ENCODE measurements at regions not wholly inside any gene's neighbourhood (a gene's known extent, or its start where the extent isn't known, plus 50 kb on each side); places are given as distances from the start of the nearest gene placed in this dataset.
"Not testable (repeated sequence)": the region's sequence is repeated elsewhere in the genome, so short reads cannot be mapped to it uniquely, and the experiment has no call there.

DNA sequence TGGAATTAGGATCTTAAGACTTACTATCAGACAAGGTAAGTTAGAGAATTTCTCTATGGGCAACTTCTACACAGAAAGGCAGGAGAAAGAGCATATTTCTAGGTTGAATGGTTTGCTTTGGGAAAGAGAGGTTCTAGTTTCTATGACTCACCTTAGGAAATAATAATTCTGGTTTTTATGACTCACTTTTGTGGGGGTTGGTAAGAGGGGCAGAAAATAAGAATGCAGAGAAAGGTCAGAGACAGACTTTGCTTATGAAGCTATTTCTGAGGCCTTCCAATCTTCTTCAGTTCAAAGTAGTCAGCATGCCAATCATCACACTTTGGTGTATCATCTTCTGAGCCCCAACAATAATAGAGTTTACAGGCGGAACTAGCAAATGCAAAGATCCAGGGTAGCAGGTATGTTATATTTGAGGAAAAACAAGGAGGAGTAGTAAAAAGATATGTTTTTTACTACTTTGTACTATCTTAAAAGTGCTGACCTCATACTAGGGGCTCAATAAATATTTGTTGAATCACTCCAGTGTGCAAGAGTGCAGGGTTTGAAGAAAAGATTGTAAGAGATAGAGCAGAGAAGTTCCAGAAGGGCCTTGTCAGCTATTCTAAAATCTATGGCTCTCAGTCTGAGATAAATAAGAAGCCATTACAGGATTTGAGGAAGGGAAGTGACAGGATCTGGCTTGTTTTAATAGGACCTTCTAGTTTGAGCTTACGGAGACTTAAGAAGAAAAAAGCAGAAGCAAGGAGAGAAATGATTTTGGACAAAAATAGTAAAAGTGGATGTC, 56.7 kb upstream of the LRFN5 start:
- no peak for TF ChIP-seq ZFX (IDR thresholded peaks at IDR 0.05; ENCODE audit: borderline replicate concordance)
- H3K27ac ChIP-seq = no peak overlapping the region

DNA sequence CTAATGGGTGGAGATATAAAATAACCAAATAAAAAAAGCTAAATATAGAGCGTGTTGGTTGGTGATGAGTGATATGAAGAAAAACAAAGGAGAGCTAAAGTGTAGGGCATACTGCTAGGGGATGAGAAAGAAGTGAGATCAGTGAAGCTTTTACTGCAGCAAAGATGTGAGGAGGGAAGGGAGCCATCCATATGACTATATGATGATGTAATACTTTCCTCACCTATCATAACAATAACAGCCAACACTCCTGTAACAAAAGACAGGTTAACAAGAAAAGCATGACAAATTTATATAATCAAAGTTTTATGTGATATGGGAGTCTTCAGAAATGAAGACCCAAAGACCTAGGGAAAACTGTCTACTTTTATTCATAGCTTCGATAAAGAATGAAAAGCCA, 57.4 kb upstream of the LRFN5 start:
- H3K27ac ChIP-seq = no peak overlapping the region
- TF ChIP-seq ZFX (IDR thresholded peaks at IDR 0.05; ENCODE audit: borderline replicate concordance) = no peak
- TF ChIP-seq, protein P1, sequence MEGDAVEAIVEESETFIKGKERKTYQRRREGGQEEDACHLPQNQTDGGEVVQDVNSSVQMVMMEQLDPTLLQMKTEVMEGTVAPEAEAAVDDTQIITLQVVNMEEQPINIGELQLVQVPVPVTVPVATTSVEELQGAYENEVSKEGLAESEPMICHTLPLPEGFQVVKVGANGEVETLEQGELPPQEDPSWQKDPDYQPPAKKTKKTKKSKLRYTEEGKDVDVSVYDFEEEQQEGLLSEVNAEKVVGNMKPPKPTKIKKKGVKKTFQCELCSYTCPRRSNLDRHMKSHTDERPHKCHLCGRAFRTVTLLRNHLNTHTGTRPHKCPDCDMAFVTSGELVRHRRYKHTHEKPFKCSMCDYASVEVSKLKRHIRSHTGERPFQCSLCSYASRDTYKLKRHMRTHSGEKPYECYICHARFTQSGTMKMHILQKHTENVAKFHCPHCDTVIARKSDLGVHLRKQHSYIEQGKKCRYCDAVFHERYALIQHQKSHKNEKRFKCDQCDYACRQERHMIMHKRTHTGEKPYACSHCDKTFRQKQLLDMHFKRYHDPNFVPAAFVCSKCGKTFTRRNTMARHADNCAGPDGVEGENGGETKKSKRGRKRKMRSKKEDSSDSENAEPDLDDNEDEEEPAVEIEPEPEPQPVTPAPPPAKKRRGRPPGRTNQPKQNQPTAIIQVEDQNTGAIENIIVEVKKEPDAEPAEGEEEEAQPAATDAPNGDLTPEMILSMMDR (IDR thresholded peaks at IDR 0.05) = no peak

GRCh38 chr14:41548666-41549065, 58.0 kb upstream of the LRFN5 start:
- no peak overlapping the region for H3K27ac ChIP-seq
- TF ChIP-seq ZFX (IDR thresholded peaks at IDR 0.05; ENCODE audit: borderline replicate concordance) = no peak
- TF ChIP-seq, protein P1 (IDR thresholded peaks at IDR 0.05) = no peak

GRCh38 chr14:41541333-41541732, 65.3 kb upstream of the LRFN5 start:
- H3K27ac ChIP-seq = no peak overlapping the region
- TF ChIP-seq, protein P1 (IDR thresholded peaks at IDR 0.05) = no peak
- TF ChIP-seq ZFX (IDR thresholded peaks at IDR 0.05; ENCODE audit: borderline replicate concordance) = no peak

GRCh38 chr14:41532255-41532654, 74.4 kb upstream of the LRFN5 start:
- no peak for TF ChIP-seq ZFX (IDR thresholded peaks at IDR 0.05; ENCODE audit: borderline replicate concordance)
- TF ChIP-seq, protein P1 (IDR thresholded peaks at IDR 0.05) = no peak

DNA sequence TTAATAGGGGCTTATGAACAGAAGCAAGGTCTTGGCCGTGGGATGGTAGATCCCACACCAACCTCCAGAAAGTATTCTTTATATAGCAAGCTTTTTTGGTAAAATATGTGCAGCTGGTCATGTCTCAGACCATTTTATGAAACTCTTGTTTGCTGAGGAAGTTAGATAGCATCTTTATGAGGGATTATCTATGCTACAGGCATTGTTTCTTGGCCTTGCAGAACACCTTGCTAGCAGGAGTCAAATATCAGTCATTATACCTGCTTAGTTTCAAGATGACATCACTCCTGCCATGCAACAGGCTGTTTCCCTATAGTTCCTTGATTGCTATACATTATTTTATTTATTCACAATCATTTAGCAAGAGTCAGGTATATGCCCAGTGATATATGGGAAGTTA, 84.8 kb upstream of the LRFN5 start:
- no peak overlapping the region for H3K27ac ChIP-seq
- TF ChIP-seq, protein P1 (IDR thresholded peaks at IDR 0.05) = no peak
- TF ChIP-seq ZFX (IDR thresholded peaks at IDR 0.05; ENCODE audit: borderline replicate concordance) = no peak

More at GRCh38 chr14:41532255-41532654, 74.4 kb upstream of the LRFN5 start:
- H3K27ac ChIP-seq = no peak overlapping the region

DNA sequence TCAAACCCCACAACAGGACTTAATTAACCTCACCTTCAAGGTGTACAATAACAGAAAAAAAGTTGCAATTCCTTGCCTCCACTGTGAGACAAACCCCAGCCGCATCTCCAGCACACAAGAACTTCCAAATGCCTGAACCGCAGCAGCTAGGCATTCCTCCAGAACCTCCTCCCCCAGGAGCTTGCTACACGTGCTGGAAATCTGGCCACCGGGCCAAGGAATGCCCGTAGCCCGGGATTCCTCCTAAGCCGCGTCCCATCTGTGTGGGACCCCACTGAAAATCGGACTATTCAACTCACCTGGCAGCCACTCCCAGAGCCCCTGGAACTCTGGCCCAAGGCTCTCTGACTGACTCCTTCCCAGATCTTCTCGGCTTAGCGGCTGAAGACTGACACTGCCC, 88.6 kb upstream of the LRFN5 start:
- not testable (repeated sequence) for H3K27ac ChIP-seq

- TF ChIP-seq ZFX (IDR thresholded peaks at IDR 0.05; ENCODE audit: borderline replicate concordance) = no peak
- TF ChIP-seq, protein P1 (IDR thresholded peaks at IDR 0.05) = no peak
- H3K27ac ChIP-seq = no peak overlapping the region
Measured at GRCh38 chr14:41506552-41506951, 100.1 kb upstream of the LRFN5 start.

Measured in 22Rv1 (cell line).